HG02852 (cell line): ENCODE measurements at regions not wholly inside any gene's neighbourhood (a gene's known extent, or its start where the extent isn't known, plus 50 kb on each side); places are given as distances from the start of the nearest gene placed in this dataset.

Source experiments
- ATAC-seq: cut with Tn5 transposase; IDR thresholded peaks from one replicate; pipeline ENCODE4 v1.9.1; 2021; ENCODE audit warnings: mild to moderate bottlenecking, moderate library complexity; ENCODE audit not compliant: unreplicated experiment

DNA sequence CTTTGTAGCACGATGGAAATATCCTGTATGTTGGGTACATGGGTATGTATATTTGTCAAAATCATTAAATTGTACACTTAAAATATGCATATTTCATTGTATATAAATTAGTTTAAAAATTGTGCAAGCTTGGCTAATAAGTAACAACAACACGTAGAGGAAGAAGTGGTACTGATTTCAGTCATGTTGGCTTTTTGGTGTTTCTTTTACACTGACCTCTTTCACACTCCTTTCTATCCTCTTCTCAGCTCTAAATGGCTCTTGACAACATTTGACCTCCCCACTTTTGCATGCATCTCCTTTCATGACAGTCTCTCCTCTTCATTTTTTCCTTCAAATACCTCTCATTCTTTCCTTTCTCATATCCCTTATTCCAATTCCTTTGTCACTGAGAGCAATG is 801.4 kb upstream of the ZEB2 start:
- ATAC-seq, result no peak

DNA sequence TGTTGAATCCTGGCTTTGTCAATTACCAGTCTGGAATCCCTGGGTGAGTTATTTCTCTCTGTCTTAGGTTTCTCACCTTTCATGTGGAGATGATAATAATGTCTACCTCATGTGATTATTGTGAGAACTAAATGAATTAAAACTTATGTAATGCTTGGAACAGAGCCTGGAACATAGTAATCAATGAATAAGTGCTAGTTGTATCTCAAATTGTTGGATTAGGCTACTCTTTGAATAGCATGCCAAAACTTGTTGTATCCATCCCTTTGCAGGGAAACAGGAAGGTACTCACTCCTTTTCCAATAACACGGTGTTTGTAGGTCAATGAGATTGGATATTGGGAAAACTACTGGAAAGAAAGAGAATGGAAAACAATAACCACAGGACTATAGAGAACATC is 796.6 kb upstream of the ZEB2 start:
- ATAC-seq, result no peak

DNA sequence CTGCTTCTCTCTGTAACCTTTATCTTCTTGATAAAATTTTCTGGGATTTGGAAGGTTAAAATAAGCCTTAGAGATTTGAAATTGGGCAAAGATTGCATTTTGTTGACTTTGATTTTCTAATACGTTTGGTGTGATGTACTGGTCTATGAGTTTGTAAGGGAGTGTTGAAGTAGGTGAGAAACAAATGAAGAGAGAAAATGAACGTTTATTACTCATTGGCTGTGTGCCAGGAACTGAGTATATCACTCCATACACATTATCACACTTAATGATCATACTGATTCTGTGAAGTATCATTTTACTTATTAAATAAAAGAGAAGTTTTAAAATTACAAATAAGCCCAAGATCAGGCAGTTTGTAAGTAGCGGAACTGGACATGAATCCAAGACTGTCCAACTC is 795.1 kb upstream of the ZEB2 start:
- no peak for ATAC-seq

DNA sequence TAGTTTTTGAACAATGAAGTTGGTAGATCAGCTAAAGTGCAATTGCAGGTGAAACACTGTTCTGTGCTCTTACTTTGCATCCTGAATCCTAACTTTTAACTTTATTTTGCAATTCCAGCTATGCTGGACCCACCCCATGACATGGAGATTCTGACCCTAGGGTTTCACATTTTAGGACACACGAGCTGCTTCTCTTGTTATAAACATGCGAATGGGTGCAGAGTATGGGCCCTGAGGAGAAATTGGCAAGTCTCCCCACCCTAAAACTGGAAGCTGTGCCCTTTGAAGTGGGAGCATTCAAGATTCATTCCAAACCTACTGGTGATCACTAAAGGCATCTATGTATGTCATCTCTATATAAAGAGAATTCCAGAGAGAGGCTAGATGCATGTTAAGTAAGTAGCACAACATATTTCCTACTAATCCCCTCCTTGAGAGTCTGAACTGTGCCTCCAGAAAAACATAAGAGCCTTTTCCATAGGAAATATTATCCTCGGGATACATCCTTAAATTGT is 794.3 kb upstream of the ZEB2 start:
- ATAC-seq, result no peak

DNA sequence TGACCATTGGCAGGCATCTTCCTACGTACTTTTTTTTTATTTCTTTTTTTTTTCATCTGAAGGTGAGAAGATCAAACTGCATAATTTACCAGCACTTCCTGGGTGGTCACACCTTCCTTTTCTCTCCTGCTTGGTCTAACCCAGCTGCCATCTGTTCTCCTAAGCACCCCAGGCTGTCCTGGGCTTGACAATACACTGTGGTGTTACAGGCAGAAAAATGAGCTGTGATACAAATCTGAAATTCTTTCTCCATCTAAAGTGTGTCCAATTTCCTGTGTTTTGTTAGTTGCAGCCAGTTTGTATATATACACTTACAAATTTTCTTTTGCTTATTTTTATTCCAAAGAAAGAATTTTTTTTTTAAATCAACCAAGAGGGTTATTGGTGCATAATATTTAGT is 786.0 kb upstream of the ZEB2 start:
- no peak for ATAC-seq

DNA sequence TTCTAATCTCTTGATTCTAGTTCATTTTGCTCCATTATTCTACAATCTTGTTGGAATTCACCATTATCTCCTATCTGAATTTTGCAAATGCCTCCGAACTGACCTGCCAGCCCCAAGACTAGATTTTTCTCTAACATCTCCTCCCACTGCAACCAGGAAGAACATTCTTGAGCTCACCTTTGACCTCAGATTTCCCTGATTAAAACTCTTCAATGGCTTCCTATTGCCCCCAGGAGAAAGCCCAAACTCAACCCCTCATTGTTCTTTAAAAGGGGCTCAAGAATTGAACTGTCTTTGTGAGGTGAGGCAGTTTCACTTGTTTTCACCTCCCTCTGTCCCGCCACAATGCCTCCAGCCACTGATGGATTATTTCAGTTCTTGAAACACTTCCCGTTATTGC is 784.6 kb upstream of the ZEB2 start:
- ATAC-seq, result no peak

DNA sequence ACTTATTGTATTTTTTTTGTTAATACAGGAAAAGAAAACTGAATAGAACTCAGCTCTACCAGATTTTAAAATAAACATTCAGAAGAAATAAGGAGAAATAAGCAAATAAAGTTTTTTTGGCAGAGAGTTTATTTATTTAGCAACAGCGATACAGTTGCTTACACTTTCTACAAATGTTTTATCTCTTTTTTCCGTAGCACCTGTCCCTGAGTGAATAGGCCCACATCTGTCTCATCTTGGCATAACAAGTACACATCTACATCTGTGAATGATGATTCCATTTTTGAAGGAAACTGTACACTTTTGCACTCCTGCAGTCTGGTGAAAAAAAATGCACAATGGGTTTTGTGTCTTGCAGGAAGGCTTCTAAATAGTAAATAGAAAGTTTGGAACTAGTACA is 783.6 kb upstream of the ZEB2 start:
- ATAC-seq, result no peak

DNA sequence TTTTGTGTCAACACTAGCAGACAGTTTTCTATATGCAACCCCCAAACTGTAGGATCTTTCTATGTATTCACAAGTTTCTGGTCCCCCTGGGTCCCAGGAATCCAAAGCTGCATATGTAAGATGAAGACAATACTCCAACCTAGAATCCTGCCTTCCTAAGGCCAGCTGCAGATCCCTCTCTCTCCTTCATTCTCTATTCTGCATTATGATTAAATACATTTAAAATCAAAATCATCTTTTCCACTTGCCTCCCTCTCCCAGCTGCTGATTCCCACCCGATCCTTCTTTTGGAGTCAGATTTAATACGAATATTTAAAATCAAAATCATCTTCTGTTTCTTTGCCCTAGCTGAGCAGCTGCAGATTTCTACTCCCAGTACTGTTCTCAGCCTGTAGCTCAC is 783.0 kb upstream of the ZEB2 start:
- no peak for ATAC-seq

DNA sequence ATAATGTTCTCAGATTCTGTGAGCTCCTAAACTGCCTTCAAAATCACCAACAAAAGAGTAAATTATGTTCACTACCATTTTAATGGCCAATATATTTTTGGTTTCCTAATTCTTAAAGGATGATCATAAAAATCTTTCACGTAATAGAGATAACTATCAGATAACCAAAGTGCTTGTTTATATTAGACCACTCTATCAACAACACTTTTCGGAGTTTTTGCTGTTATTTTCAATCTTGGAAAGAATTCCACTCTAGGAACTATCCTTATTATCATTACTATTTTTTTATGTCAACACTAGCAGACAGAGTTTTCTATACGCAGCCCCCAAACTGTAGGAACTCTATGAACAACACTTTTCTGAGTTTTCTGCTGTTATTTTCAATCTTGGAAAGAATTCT is 782.5 kb upstream of the ZEB2 start:
- no peak for ATAC-seq

DNA sequence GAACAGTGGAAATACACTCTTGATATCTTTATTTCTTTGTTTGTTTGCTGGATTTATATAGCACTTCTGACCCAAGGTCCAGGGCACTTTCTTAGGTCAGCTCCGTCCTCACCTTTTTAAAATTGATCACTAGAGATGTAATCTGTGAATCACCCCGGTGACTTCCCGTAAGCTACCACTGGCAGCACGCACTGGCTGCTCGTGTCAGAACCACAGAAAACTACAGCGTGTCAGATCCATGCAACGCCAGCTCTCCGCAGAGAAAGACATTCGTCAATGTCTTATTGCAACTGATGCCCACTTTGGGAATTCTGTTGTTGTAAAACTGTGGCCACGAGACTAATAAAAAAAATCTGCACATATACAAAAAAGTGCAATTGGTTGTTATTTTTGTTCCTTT is 779.4 kb upstream of the ZEB2 start:
- ATAC-seq, result no peak

DNA sequence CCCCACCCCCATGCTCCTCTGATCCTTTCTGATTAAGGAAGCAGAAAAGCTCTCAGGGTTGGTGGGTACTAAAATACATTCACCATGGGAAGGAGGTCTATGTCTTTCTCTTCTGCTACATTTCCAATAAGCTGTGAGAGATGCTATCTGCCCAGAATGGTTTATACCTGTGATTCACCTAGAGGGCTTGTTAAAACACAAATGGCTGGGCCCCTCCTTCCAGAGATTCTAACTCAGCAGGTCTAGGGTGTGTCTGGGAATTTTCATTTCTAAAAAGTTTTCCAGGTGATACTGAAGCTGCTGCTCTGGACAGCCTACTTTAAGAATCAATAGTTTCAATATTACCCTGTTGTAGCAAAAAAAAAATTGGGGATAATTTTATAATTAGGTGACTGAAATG is 772.2 kb upstream of the ZEB2 start:
- no peak for ATAC-seq

DNA sequence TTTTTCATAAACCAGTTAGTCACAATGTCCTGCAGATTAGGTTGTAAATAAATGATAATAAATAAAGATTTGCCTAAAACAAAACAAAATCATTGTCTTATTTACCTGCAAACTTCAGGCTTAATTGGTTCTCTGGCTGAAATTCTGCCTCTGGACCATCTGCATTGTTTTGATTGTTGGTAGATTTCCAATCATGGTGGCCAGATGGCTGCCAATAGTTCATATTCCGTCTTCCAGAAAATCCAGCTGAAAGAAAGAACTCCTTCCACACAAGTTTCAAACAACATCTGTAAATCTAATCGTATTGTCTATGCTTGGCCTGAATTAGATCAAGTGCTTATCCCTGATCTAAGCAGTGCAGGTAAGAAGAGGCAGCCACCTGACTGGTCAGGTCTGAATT is 771.1 kb upstream of the ZEB2 start:
- no peak for ATAC-seq

DNA sequence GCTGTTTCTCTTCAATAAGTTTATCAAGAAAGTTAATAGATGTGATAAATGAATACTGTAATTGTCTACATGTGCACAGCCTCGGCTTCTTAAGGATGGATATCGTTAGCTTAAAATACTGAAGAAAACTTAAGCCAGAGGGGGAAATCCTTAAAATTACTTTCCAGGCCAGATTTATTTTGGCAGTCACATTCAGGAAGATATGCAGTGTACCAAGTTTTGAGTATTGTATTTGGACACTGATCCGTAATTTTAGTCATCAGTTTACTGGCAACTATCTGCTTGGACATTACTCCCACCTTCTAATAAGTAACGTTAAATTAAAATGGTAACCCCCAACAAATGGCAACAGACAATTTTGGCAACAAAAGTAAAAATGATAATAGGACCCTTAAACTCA is 770.0 kb upstream of the ZEB2 start:
- ATAC-seq, result no peak

DNA sequence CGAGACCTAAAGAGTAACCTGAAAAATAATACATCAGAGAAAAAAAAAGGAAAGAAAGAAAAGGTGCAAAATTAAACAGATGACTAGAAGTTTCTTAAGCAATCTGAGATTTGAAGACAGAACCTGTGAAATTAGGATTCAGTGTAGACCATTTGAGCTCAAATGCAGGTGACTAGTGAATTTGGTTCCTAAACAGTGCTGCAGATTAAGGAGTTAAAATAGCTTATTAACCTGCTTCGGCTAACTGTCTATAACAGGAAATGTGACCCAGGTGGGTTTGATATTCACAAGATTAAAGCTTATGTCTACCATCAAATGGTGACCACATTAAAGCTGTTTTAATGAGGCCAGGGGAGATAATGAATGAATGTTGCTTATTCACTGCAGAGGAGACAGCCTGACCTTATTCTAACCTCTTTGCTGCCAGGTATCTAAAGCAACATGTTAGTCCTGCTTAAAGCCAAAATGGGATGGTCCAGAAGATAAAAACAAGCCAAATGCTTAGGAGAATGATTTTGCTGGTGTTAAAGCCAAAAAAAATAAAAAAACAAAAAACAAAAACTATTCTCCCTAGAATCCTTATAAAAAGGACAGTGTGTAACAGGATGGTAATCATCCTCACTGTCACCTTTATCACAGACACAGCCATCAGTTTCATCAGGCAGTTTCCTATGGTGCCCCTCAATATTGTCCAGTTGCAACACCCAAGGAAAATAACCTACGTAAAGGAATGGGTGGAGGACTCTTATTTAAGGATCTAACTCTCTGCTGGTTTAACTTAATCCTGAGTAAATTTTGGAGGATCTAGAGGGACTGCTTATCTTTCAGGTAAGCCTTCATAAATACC is 769.0 kb upstream of the ZEB2 start:
- ATAC-seq, result no peak

DNA sequence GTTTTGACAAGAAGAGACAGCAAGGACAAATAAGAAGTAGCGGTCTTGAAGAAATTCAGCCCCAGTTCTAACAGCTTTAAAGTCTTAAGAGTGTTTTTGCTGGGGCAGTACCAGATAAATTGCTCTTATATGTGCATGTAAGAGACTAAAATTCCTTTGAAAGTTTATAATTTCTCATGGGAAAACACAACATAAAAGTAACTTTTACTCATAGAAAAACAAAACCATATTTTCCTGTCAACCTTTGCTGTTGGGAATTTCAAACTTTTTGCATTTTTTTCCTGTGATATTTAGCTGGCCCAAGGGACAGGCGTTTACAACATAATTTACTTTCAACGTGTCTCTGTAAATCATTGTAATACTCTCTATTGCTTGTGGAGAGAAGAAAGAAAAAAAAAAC is 767.8 kb upstream of the ZEB2 start:
- ATAC-seq, result no peak

DNA sequence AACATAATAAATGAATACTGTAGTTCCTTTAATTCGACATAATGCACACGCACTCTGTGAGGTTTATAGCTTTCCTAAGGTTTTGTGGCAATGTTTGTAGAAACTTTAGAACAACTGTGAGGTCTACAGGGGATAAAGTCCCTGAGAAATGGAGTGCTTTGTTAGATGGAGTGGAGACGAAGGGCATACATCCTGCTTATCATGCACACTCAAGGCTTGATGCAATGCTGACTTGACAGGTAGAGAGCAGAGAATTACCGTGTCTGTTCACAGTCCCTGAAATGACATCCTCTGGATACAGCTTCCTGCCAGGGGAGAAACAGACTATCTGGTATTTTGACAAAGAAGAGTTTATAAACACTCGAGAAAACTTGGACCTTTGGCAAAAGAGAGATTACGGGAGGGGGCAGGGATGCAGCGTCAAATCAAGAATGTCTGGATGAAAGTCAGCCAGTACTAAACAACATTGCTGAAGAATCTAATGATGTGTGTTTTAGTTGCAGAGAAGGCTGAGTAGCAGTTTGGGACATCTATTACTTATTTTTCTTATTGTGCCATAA is 766.9 kb upstream of the ZEB2 start:
- no peak for ATAC-seq

DNA sequence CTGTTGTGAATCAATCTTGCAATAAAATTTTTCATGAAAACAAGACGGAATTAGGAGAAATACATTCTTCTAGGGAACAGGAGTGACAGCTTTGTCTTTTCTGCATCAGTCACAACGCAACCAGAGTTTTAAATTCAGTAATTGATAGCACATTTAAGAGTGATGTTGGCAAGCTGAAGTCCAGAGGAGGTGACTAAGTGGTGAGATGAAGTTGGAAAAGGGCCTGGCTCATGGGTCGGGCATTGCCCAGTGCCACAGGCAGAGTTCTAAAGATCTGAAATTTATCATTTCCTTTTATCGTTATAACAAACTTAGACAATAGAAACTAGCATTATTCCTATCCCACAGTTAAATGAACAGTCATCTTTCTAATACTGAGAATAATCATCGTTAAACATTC is 764.6 kb upstream of the ZEB2 start:
- ATAC-seq, result no peak

DNA sequence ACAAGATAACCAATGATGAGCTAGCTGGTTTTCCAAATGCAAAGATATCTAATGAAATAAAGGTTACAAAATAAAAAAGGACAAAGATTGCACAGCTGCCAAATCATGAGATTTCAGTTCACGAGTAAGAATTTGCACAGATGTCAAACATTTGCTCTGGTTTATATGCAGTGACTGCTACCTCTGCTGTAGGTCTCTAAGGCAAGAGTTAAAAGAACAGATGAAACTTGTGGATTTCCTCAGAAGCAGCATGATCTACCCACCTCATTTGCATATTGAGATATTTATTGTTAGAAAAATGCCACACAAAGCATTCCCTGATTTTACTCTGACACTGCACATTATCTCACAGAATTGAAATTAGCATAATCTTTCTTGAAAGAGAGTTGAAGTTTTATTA is 763.2 kb upstream of the ZEB2 start:
- ATAC-seq, result no peak

DNA sequence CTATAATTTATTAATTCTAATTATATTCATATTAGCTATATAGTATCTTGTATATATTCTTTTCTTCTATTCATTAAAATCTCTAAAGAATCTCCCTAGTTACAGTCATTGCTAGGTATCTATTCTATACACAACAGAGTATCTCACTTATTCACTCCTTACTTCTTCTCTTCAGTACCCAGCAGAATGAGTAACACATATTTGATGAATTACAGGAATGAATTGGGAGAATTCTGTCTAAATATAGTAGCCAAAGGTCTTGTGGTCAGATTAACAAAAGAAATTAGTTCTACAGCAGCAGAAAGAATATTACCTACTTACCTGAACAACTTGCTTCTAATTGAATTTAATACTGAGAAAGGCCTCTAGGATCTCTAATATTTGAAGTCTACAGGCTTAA is 758.0 kb upstream of the ZEB2 start:
- ATAC-seq, result no peak

DNA sequence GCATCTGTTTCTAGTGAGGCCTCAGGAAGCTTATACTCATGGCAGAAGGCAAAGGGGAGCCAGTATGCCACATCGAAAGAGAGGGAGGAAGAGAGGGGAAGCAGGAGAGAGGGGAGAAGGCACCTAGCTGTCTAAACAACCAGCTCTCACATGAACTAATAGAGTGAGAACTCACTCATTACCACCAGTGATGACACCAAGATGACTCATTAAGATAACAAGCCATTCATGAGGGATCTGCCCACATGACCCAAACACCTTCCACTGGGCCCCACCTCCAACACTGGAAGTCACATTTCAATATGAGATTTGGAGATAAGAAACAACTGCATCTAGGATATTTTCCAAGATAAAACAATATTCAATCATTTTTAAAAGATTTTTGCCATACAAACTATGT is 753.9 kb upstream of the ZEB2 start:
- no peak for ATAC-seq

DNA sequence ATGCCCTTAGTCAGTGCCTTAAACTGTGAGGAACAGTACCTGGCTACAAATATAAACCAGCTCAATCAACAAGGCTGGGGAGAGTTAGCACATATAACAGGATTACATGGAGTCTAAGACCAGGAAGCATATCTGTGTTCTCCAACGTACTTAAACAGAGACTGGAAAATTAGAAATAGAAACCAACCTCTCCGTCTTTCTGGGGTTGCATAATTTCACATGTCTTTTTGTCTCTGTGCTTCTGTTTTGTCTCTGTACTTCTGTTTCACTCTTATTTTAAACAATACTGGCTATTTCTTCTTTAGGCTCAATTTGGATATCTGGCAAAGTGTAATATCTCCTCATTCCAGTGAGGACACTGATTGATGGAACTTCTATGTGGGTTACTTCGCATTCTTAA is 749.0 kb upstream of the ZEB2 start:
- ATAC-seq, result no peak

DNA sequence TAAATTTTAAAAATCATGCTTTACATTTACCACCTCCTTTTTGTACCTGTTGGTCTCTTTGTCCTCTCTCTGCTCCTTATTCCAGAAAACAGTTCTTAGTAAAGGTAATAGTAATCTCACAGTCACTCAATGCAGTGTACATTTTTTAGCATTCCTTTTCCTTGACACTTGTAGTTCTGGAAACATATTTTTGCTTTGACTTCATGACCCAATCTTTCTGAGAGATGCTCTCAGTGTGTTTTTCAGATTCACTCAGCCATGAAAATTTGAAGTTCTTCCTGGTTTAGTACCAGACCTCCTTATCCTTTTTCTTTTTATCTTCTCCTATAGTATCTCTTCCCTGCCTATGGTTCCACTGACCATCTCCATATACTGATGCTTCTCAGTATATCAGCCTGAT is 747.5 kb upstream of the ZEB2 start:
- ATAC-seq, result no peak

DNA sequence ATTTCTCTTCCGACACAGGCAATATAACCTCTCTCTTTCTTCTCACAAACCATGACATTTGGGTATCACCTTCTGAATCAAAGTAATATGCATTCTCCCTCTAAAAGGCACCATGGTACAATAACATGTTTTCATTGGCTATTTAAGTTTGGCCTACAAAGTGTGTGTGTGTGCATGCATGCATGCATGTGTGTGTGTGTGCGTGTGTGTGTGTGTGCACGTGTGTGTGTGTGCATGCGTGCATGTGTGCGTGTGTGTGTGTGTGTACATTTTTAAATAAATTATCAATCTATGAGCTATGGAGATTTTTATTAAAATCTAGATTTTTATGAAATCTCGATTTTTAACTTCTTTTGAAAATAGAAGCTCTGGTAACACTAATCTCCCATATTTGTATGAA is 745.3 kb upstream of the ZEB2 start:
- ATAC-seq, result no peak
